Coronary artery (tissue), 2 donors: ENCODE measurements at regions not wholly inside any gene's neighbourhood (a gene's known extent, or its start where the extent isn't known, plus 50 kb on each side); places are given as distances from the start of the nearest gene placed in this dataset.

ENCODE experiments used
- DNase-seq: peaks from one replicate; pipeline ENCODE4 v3.0.0-alpha.2; 2017; ENCODE audit warnings: low spot score
- H3K27ac ChIP-seq, 2 donors: fragments of 200-600 bp; sonication (generic); one replicate each; pipeline ENCODE4 v1.5.1; 2016 to 2019
- H3K4me3 ChIP-seq: fragments of 200-600 bp; sonication (generic); 2 replicates; pipeline ENCODE4 v1.5.1; 2016; ENCODE audit warnings: mild to moderate bottlenecking, moderate library complexity
- CTCF ChIP-seq: fragments of 200-600 bp; sonication (generic); IDR thresholded peaks from one replicate; pipeline ENCODE4 v1.5.1; 2019; ENCODE audit warnings: antibody characterized with exemption

DNA sequence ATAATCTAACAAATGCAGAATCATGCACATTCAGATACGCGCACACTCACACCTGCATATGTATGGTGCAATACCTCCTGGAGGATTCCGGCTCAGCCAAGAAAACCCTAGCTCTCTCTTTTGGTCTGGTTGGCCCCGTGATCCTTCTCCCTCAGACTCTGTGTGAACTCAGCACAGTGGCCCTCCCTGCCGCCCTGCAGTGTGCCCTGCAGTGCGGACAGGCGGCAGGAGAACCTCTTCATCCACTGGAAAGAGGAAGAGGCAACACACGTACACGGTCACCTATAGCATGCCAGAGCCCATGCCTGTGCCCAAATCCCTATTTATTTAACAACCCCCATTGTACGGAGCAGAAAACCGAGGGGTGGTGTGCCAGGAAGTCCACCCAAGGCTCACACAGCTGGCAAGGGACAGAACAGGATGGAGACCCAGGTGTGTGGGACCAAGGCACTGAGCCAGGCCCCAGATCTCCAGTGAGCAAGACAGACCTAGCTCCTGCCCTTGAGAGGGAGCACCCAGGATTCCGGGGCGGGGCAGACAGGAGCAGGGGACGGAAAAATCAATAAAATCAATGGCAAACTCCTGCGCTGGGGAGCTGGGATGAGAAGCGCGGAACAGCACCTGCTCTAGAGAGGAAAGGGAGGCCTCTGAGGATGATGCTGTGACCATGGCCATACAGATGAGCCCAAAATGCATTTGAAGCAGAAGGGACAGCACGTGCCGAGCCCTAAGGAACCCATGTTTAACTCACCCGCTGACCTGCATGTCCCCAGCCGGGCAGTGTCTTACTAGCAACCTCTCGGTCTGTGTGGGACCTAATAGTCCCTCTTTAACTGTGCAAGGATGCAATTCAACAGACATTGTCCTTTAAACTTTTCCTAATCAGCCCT lies 54.7 kb upstream of the CIBAR2 start:
- Histone ChIP-seq H3K4me3 (no peak overlapping the region), H3K27ac (no peak overlapping the region)
- DNase-seq = no peak
- no peak for TF ChIP-seq CTCF

- DNase-seq = no peak
- Histone ChIP-seq H3K27ac (no peak overlapping the region), H3K4me3 (no peak overlapping the region)
- TF ChIP-seq CTCF = no peak
Observed at GRCh38 chr16:85167589-85168537, 55.6 kb upstream of the CIBAR2 start.

GRCh38 chr16:85168732-85169256 lies 56.5 kb upstream of the CIBAR2 start:
- Histone ChIP-seq H3K4me3 (peak overlapping the region; percentile 84), H3K27ac (no peak overlapping the region)
- no peak for DNase-seq
- TF ChIP-seq CTCF = no peak

DNA sequence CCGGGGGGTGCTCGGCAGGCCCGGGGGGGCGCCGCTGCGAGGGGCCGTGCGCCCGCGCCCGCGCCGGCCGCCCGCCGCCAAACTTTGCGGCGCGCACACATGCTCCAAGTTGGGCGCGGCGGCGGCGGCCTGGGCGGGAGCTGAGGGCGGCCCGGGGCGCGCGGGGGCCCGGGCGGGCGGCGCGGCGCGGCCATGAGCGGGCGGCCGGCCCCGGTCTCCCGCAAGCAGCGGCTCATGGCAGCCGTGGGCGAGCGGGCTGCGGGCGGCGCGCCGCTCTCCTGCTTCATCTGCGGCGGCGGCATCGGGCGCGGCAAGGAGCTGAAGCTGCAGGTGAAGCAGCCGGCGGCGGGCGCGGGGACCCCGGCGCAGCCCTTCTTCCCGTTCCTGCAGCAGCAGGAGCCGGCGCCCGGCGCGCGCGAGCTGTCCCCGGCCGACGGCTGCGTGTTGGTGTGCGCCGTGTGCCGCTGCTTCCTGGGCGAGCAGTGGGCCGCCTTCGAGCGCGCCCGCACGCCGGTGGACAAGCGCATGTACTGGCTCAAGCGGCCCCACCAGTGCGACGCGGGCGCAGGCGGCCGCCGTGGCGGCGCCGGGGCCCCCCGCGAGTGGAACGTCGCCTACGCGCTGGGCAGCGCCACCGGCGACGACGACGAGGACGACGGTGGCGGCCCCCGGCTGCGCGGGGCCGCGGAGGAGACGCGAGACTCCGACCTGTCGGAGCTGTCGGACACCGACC lies 57.2 kb upstream of the CIBAR2 start:
- Histone ChIP-seq H3K4me3 (peak overlapping the region; percentile 84), H3K27ac (peak overlapping the region in 1 of 2 donors; percentile 47)
- no peak for DNase-seq
- no peak for TF ChIP-seq CTCF

GRCh38 chr16:85170066-85170491 lies 57.8 kb upstream of the CIBAR2 start:
- no peak for TF ChIP-seq CTCF
- Histone ChIP-seq H3K4me3 (peak overlapping the region; percentile 84), H3K27ac (no peak overlapping the region)
- no peak for DNase-seq

DNA sequence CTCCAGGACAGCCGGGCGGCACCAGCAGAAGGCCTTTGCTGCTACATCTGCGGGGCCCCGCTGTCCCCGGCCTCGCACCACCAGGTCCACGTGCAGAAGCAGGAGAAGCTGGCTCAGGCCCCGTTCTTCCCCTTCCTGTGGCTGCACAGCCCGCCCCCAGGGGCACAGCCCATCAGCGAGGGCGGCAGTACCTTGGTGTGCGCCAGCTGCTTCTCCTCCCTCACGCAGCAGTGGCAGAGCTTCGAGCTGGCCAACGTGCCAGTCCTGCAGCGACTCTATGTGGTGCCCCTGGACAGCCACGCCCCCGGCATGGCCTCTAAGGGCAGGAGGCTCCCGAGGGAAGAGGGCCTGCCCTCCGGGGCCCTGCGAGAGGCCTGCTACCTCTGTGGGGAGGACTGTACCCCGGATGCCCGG lies 58.3 kb upstream of the CIBAR2 start:
- no peak for DNase-seq
- peak overlapping the region; percentile 84 for H3K4me3 ChIP-seq

More for the DNA sequence above, 58.3 kb upstream of the CIBAR2 start:
- no peak overlapping the region for H3K27ac ChIP-seq
- TF ChIP-seq CTCF = no peak
